ENCODE measurements at regions not wholly inside any gene's neighbourhood (a gene's known extent, or its start where the extent isn't known, plus 50 kb on each side); places are given as distances from the start of the nearest gene placed in this dataset.

DNA sequence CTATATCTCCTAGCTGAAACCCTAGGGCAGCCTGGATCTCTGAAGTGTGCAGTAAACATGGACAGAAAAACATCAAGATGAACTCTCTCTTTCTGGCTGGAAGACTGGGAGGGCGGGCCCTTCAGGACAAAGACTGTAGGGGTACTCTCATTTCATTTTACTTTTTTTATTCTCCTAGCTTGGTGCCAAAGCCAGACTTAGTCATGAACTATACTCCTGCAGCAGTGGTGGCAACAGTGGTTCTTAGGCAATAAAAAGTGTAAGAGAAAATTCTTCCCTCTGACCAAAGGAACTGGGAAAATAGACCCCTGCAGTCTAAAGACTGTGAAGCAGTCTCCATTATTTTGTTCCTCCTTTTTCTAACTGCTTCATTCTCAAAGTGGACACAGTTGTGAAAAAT lies 213.8 kb upstream of the JUN start:
- H2BK5ac ChIP-seq (ENCODE audit: low read depth, low read length): no peak overlapping the region
- no peak overlapping the region for H2BK15ac ChIP-seq (ENCODE audit: low read length)
- no peaks in the 10 kb centered on the region for H3K27me3 ChIP-seq (replicated peaks in 1 of 4; ENCODE audit: control insufficient read depth in 3 of 4, extremely low read depth in 1 of 4, insufficient read depth in 3 of 4, low read length in 3 of 4)
- H2AFZ ChIP-seq (ENCODE audit: low read length): no peak overlapping the region
- no peaks in the 10 kb centered on the region for H3K4me1 ChIP-seq (replicated peaks in 1 of 4; ENCODE audit: control insufficient read depth in 3 of 4, insufficient read depth in 4 of 4, low read length in 3 of 4)
- H2AK5ac ChIP-seq (ENCODE audit: low read depth, low read length): no peak overlapping the region
- H3K4me3 ChIP-seq (ENCODE audit: extremely low read depth in 1 of 4, insufficient read depth in 2 of 4, low read depth in 3 of 4, low read length in 4 of 4): no peak overlapping the region
- ChIA-PET CTCF (ENCODE audit: partially characterized antibody) (no interaction called here), POLR2A (ENCODE audit: partially characterized antibody) (no interaction called here)
- no peak overlapping the region for H3K27ac ChIP-seq (ENCODE audit: low read depth, low read length)
- no peaks in the 10 kb centered on the region for H3K36me3 ChIP-seq (ENCODE audit: control insufficient read depth in 2 of 4, insufficient read depth in 4 of 4, low read length in 3 of 4)
- H4K8ac ChIP-seq (ENCODE audit: extremely low read depth, insufficient read depth, low read length): no peak overlapping the region
- H3K4me2 ChIP-seq (ENCODE audit: insufficient read depth in 1 of 2, low read depth in 2 of 2, low read length in 2 of 2): no peak overlapping the region
- H3K14ac ChIP-seq (ENCODE audit: insufficient read length): no peak overlapping the region
- no peak overlapping the region for H3K23ac ChIP-seq (ENCODE audit: insufficient read length)
- H3K9me3 ChIP-seq (ENCODE audit: insufficient read depth in 2 of 2, low read depth in 1 of 2, low read length in 1 of 2): no peaks in the 10 kb centered on the region
- H2BK20ac ChIP-seq (ENCODE audit: low read length): no peak overlapping the region
- no peaks in the 10 kb centered on the region for H4K20me1 ChIP-seq (replicated peaks in 1 of 2; ENCODE audit: control insufficient read depth in 1 of 2, insufficient read depth in 2 of 2, low read length in 2 of 2)
- 81% methylated on average over 1 of the region's 1 CpG; no CpG with 5 or more reads in 1 of the 2 experiments for WGBS, 2 experiments (ENCODE audit: extremely low coverage in 1 of 2, insufficient coverage in 1 of 2, insufficient read length in 1 of 2, insufficient replicate concordance in 2 of 2, low coverage in 1 of 2, low lambda C conversion rate in 2 of 2, missing lambda C conversion rate in 1 of 2)
- no peak overlapping the region for H3K56ac ChIP-seq (replicated peaks; ENCODE audit: insufficient read length, low read depth, low read length)
- no peak overlapping the region for H2BK12ac ChIP-seq (ENCODE audit: low read depth, low read length)
- H4K5ac ChIP-seq (ENCODE audit: insufficient read length, low read depth, low read length): no peak overlapping the region
- no peak for TF ChIP-seq HDAC6 (IDR thresholded peaks at IDR 0.05; ENCODE audit: low read depth, low read length)
- no peak for TF ChIP-seq HDAC2 (IDR thresholded peaks at IDR 0.05; ENCODE audit: borderline replicate concordance in 1 of 2, low read depth in 2 of 2, low read length in 2 of 2)
- TF ChIP-seq RFX5 (IDR thresholded peaks at IDR 0.05; ENCODE audit: borderline replicate concordance, low read depth, low read length): no peak
- TF ChIP-seq POLR2AphosphoS5 (IDR thresholded peaks at IDR 0.05; ENCODE audit: low read depth, low read length): no peak
- TF ChIP-seq YY1 (IDR thresholded peaks at IDR 0.05; ENCODE audit: low read depth, low read length): no peak
- TF ChIP-seq EGR1 (IDR thresholded peaks at IDR 0.05; ENCODE audit: borderline replicate concordance, low read depth, low read length): no peak
- H3K79me1 ChIP-seq (ENCODE audit: low read depth, low read length): no peaks in the 10 kb centered on the region
- FAIRE-seq: no peak
- H3K18ac ChIP-seq (ENCODE audit: extremely low read depth, low read length): no peak overlapping the region
- H3K4ac ChIP-seq (replicated peaks; ENCODE audit: insufficient read length, low read depth, low read length): no peak overlapping the region
- H3K23me2 ChIP-seq (ENCODE audit: low read depth, low read length): no peaks in the 10 kb centered on the region
- no peak overlapping the region for H2BK120ac ChIP-seq (replicated peaks; ENCODE audit: low read depth, low read length)
- DNase-seq (ENCODE audit: low read depth in 1 of 2, low spot score in 2 of 2): no peak
- no peak overlapping the region for H4K91ac ChIP-seq (replicated peaks; ENCODE audit: insufficient read length, low read length)
- no peak overlapping the region for H3K9ac ChIP-seq (replicated peaks in 1 of 4; ENCODE audit: extremely low read depth in 1 of 4, low read depth in 3 of 4, low read length in 3 of 4)
- H3K79me2 ChIP-seq (ENCODE audit: control insufficient read depth in 1 of 2, insufficient read depth in 2 of 2, low read length in 2 of 2): no peaks in the 10 kb centered on the region

Measured in H1 (cell line).